ENCODE measurements at regions not wholly inside any gene's neighbourhood (a gene's known extent, or its start where the extent isn't known, plus 50 kb on each side); places are given as distances from the start of the nearest gene placed in this dataset.

- TF ChIP-seq ATF2 (IDR thresholded peaks at IDR 0.05; ENCODE audit: low read length) (no peak), CBX8 (IDR thresholded peaks at IDR 0.05; ENCODE audit: borderline replicate concordance, low read depth, low read length) (no peak), YY1 (IDR thresholded peaks at IDR 0.05; ENCODE audit: low read depth, low read length) (no peak)
These were observed 74.6 kb downstream of the ADM start (continued) for GRCh38 chr11:10379426-10379825.
